ENCODE measurements at regions not wholly inside any gene's neighbourhood (a gene's known extent, or its start where the extent isn't known, plus 50 kb on each side); places are given as distances from the start of the nearest gene placed in this dataset.

- intact Hi-C loops (cut with DNase I), result no loop called here
- H3K9me3 ChIP-seq, result no peaks in the 10 kb centered on the region
- no peaks in the 10 kb centered on the region for H3K27me3 ChIP-seq
- WGBS, 3 donors, result 91 to 96% (median 94%) methylated on average over 5 of the region's 5 CpGs
- H3K4me3 ChIP-seq, result no peak overlapping the region
- no peaks in the 10 kb centered on the region for H3K36me3 ChIP-seq
- H3K27ac ChIP-seq, result no peak overlapping the region
- no peak for DNase-seq
- TF ChIP-seq, protein P1, sequence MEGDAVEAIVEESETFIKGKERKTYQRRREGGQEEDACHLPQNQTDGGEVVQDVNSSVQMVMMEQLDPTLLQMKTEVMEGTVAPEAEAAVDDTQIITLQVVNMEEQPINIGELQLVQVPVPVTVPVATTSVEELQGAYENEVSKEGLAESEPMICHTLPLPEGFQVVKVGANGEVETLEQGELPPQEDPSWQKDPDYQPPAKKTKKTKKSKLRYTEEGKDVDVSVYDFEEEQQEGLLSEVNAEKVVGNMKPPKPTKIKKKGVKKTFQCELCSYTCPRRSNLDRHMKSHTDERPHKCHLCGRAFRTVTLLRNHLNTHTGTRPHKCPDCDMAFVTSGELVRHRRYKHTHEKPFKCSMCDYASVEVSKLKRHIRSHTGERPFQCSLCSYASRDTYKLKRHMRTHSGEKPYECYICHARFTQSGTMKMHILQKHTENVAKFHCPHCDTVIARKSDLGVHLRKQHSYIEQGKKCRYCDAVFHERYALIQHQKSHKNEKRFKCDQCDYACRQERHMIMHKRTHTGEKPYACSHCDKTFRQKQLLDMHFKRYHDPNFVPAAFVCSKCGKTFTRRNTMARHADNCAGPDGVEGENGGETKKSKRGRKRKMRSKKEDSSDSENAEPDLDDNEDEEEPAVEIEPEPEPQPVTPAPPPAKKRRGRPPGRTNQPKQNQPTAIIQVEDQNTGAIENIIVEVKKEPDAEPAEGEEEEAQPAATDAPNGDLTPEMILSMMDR (IDR thresholded peaks at IDR 0.05), result no peak
- TF ChIP-seq POLR2A (IDR thresholded peaks at IDR 0.05) (no peak), EP300 (IDR thresholded peaks at IDR 0.05) (no peak)
- no peaks in the 10 kb centered on the region for H3K4me1 ChIP-seq (ENCODE audit: insufficient read depth)
These were observed 183.7 kb upstream of the AUTS2 start for GRCh38 chr7:69414555-69414954.

DNA sequence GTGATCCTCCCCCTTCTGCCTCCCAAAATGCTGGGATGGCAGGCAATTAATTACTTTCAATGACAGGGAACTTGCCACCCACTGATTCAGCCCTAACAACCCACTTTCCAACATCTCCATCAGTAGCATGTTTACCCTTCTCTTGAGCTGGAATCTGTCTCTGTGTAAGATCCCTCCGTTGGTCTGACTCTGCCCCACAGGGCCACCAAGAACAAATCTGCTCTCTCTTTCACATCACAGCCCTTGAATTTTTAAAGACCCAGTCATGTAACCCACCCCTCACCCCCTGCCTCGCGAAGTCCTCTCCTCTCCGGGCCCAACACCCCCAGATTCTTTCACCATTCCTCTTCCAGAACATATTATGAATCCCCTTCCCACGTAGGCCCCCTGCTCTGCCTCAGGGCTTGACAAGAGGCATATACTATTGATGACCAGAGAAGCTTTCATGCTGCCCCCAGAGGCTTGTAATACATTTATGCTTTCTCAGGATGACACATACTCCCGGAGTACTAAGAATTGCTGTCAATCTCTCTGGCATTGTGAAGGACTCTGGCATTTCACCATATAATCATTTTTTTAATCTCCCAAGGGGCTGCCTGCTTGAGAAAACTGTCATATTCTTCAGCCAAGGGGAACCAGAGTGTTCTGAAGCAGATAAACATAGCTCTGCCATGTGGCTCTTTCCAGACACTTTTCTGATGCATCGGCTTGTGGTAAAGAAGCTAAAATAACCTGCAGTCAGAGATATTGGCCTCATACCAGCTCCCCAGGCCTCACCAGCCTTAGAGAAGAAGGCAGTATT lies 179.2 kb upstream of the AUTS2 start:
- Histone ChIP-seq H3K4me3 (no peak overlapping the region), H3K27ac (no peak overlapping the region), H3K27me3 (no peaks in the 10 kb centered on the region), H3K9me3 (no peaks in the 10 kb centered on the region), H3K4me1 (ENCODE audit: insufficient read depth) (no peaks in the 10 kb centered on the region), H3K36me3 (no peaks in the 10 kb centered on the region)
- DNase-seq, result no peak
- WGBS, 3 donors, result 75 to 80% (median 78%) methylated on average over 7 of the region's 7 CpGs
- TF ChIP-seq POLR2A (IDR thresholded peaks at IDR 0.05) (no peak), EP300 (IDR thresholded peaks at IDR 0.05) (no peak)
- TF ChIP-seq, protein P1 (IDR thresholded peaks at IDR 0.05), result no peak
- intact Hi-C loops (cut with DNase I), result no loop called here

GRCh38 chr7:69419934-69420333 lies 178.3 kb upstream of the AUTS2 start:
- no peaks in the 10 kb centered on the region for H3K4me1 ChIP-seq (ENCODE audit: insufficient read depth)
- H3K36me3 ChIP-seq, result no peaks in the 10 kb centered on the region
- H3K27me3 ChIP-seq, result no peaks in the 10 kb centered on the region
- 66 to 69% (median 69%) methylated on average over 5 of the region's 5 CpGs for WGBS, 3 donors
- H3K4me3 ChIP-seq, result no peak overlapping the region
- intact Hi-C loops (cut with DNase I), result no loop called here
- no peak for DNase-seq
- no peak for TF ChIP-seq POLR2A (IDR thresholded peaks at IDR 0.05)
- TF ChIP-seq, protein P1 (IDR thresholded peaks at IDR 0.05), result no peak
- TF ChIP-seq EP300 (IDR thresholded peaks at IDR 0.05), result no peak
- no peak overlapping the region for H3K27ac ChIP-seq
- no peaks in the 10 kb centered on the region for H3K9me3 ChIP-seq

- peak overlapping the region in 1 of 2 donors; percentile 1 for H3K27ac ChIP-seq
- no peak overlapping the region for H3K4me3 ChIP-seq
- intact Hi-C loops (cut with DNase I), result no loop called here
These were observed 175.7 kb upstream of the AUTS2 start for GRCh38 chr7:69422574-69422985.

More at GRCh38 chr7:69422574-69422985, 175.7 kb upstream of the AUTS2 start:
- Histone ChIP-seq H3K36me3 (no peaks in the 10 kb centered on the region), H3K4me1 (ENCODE audit: insufficient read depth) (no peaks in the 10 kb centered on the region), H3K27me3 (no peaks in the 10 kb centered on the region), H3K9me3 (no peaks in the 10 kb centered on the region)
- DNase-seq, result no peak
- WGBS, 3 donors, result 5 to 7% (median 6%) methylated on average over 4 of the region's 4 CpGs
- TF ChIP-seq POLR2A (IDR thresholded peaks at IDR 0.05) (no peak), EP300 (IDR thresholded peaks at IDR 0.05) (no peak)
- TF ChIP-seq, protein P1 (IDR thresholded peaks at IDR 0.05), result no peak

Data from ovary (tissue), 7 donors.